SK-N-SH (cell line): ENCODE measurements at regions not wholly inside any gene's neighbourhood (a gene's known extent, or its start where the extent isn't known, plus 50 kb on each side); places are given as distances from the start of the nearest gene placed in this dataset.

Experiments used
- CTCF ChIA-PET: fragments of 300-600, 350-600 bp; formaldehyde crosslinking; extraction: SDS; loops from one replicate; lab custom pipeline; 2021; lab: Yijun Ruan, JAX
- POLR2A ChIA-PET: fragments of 350-600 bp; sonication (Branson Sonifier 250); formaldehyde crosslinking; extraction: SDS; loops from one replicate; lab custom pipeline; 2020; ENCODE audit warnings: antibody characterized with exemption, inconsistent platforms; lab: Yijun Ruan, JAX
- DNase-seq: peaks from one replicate; pipeline ENCODE4 v3.0.0; 2012
- H2AFZ ChIP-seq: fragments of 200-600 bp; sonication (generic); 2 replicates; pipeline ENCODE4 v1.8.1; 2016; ENCODE audit warnings: antibody characterized with exemption, mild to moderate bottlenecking, low read depth
- H3F3A ChIP-seq: fragments of 200-600 bp; sonication (generic); replicated peaks from 2 replicates; pipeline ENCODE3; 2016; ENCODE audit warnings: antibody characterized with exemption, mild to moderate bottlenecking; ENCODE audit not compliant: insufficient read depth
- H3K27ac ChIP-seq, 2 experiments: fragments of 200-500 bp in 1 of 2; fragments of 200-600 bp in 1 of 2; sonication (Bioruptor generic) in 1 of 2; sonication (generic), shearing (Covaris generic) in 1 of 2; 2 replicates each; pipeline versions ENCODE4 v1.5.1 to v1.6.1; 2014 to 2016; ENCODE audit warnings: low read depth in 2 of 2, inconsistent platforms in 1 of 2, low read length in 1 of 2, mild to moderate bottlenecking in 1 of 2, mixed read lengths in 1 of 2
- H3K27me3 ChIP-seq: fragments of 200-600 bp; sonication (generic), shearing (Covaris generic); 2 replicates; pipeline ENCODE4 v1.6.1; 2016; ENCODE audit warnings: mixed run types; ENCODE audit not compliant: insufficient read depth
- H3K36me3 ChIP-seq, 2 experiments: fragments of 200-500 bp in 1 of 2; fragments of 200-600 bp in 1 of 2; sonication (Bioruptor generic) in 1 of 2; sonication (generic) in 1 of 2; replicated peaks in 1 of 2; 2 replicates each; pipeline versions ENCODE3 to v1.5.1; 2014 to 2016; ENCODE audit warnings: low read length in 1 of 2, mild to moderate bottlenecking in 1 of 2; ENCODE audit not compliant: insufficient read depth in 2 of 2, control insufficient read depth in 1 of 2
- H3K4me1 ChIP-seq, 2 experiments: fragments of 200-500 bp in 1 of 2; fragments of 200-600 bp in 1 of 2; sonication (Bioruptor generic) in 1 of 2; sonication (generic), shearing (Covaris generic) in 1 of 2; 2 replicates each; pipeline versions ENCODE4 v1.5.1 to v1.6.1; 2014 to 2016; ENCODE audit warnings: low read depth in 1 of 2, low read length in 1 of 2, mixed run types in 1 of 2; ENCODE audit not compliant: insufficient read depth in 2 of 2, control insufficient read depth in 1 of 2
- H3K4me2 ChIP-seq: fragments of 200-600 bp; sonication (generic), shearing (Covaris generic); 2 replicates; pipeline ENCODE4 v1.6.1; 2017; ENCODE audit warnings: mixed run types
- H3K4me3 ChIP-seq, 2 experiments: fragments of 200-500 bp in 1 of 2; fragments of 200-600 bp in 1 of 2; sonication (Bioruptor generic) in 1 of 2; sonication (generic), shearing (Covaris generic) in 1 of 2; 2 replicates each; pipeline versions ENCODE4 v1.5.1 to v1.8.1; 2014 to 2016; ENCODE audit warnings: low read depth in 2 of 2, inconsistent platforms in 1 of 2, low read length in 1 of 2, mild to moderate bottlenecking in 1 of 2, mixed read lengths in 1 of 2, moderate library complexity in 1 of 2
- H3K79me2 ChIP-seq: fragments of 200-600 bp; sonication (generic); 2 replicates; pipeline ENCODE4 v1.8.1; 2017; ENCODE audit warnings: mild to moderate bottlenecking; ENCODE audit not compliant: insufficient read depth
- H3K9ac ChIP-seq: fragments of 200-600 bp; sonication (generic); 2 replicates; pipeline ENCODE4 v1.6.1; 2017; ENCODE audit warnings: mixed run types
- H3K9me2 ChIP-seq: fragments of 200-600 bp; sonication (generic); 2 replicates; pipeline ENCODE4 v1.6.1; 2017; ENCODE audit warnings: mixed run types
- H3K9me3 ChIP-seq: fragments of 200-600 bp; sonication (generic); 2 replicates; pipeline ENCODE4 v1.6.1; 2017; ENCODE audit warnings: mixed run types, mild to moderate bottlenecking, moderate library complexity
- H4K20me1 ChIP-seq: fragments of 200-600 bp; sonication (generic); 2 replicates; pipeline ENCODE4 v1.6.1; 2017; ENCODE audit warnings: mild to moderate bottlenecking, mixed run types; ENCODE audit not compliant: insufficient read depth
- ELF1 ChIP-seq: IDR thresholded peaks from 2 replicates; pipeline ENCODE4 v1.4.0; 2012
- EZH2phosphoT487 ChIP-seq: fragments of 200-600 bp; sonication (generic); IDR thresholded peaks from 2 replicates; pipeline ENCODE4 v1.6.1; 2017; ENCODE audit warnings: low read depth, mixed run types, mild to moderate bottlenecking, antibody characterized with exemption, moderate library complexity, borderline replicate concordance
- FOSL2 ChIP-seq: IDR thresholded peaks from 2 replicates; pipeline ENCODE4 v1.4.0; 2012; ENCODE audit warnings: low read depth, mild to moderate bottlenecking, moderate library complexity, borderline replicate concordance
- FOXM1 ChIP-seq: IDR thresholded peaks from 2 replicates; pipeline ENCODE4 v1.4.0; 2012; ENCODE audit warnings: low read depth, mild to moderate bottlenecking
- NFIC ChIP-seq: IDR thresholded peaks from 2 replicates; pipeline ENCODE4 v1.4.0; 2012; ENCODE audit warnings: borderline replicate concordance
- RXRA ChIP-seq: IDR thresholded peaks from 2 replicates; pipeline ENCODE4 v1.4.0; 2012; ENCODE audit warnings: low read depth, mild to moderate bottlenecking, borderline replicate concordance
- WGBS: methylation state at CpG from one replicate; pipeline ENCODE4 v1.1.6; 2017; ENCODE audit warnings: low lambda C conversion rate; 5-methylcytosine and 5-hydroxymethylcytosine counted together
- TF ChIP-seq, protein P1 (sequence below): IDR thresholded peaks from 2 replicates; pipeline ENCODE4 v1.4.0; 2012; ENCODE audit warnings: low read depth, borderline replicate concordance
- TF ChIP-seq, protein P2 (sequence below): IDR thresholded peaks from 2 replicates; pipeline ENCODE4; 2012
- TF ChIP-seq, protein P3 (sequence below): fragments of 150-350 bp; IDR thresholded peaks from 2 replicates; pipeline ENCODE4 v1.6.1; 2016; ENCODE audit warnings: mild to moderate bottlenecking, low read depth, low read length
- TF ChIP-seq, protein P4 (sequence below): fragments of 150-350 bp; IDR thresholded peaks from 2 replicates; pipeline ENCODE4 v1.6.1; 2017; ENCODE audit warnings: antibody characterized with exemption, low read length, low read depth, borderline replicate concordance

DNA sequence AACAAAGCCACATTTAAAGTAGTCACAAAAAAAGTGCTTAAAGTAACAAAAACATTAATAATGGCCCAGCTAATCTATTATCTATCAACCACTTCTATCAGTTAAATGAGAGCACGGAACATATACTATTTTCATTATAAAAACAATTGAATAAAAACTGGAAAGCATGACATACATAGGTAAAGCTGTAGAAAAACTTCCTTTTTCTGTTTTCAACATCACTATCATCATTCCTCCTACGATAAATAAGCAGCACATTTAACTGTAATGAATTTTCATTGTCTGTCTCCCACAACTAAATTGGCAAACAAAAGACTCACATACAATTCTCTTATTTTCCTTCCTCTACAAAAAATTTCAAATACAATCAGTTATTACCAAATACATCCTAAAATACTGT, 96.4 kb upstream of the DPH5 start (continued):
- TF ChIP-seq FOXM1 (no peak), RXRA (no peak)
- TF ChIP-seq, protein P1, sequence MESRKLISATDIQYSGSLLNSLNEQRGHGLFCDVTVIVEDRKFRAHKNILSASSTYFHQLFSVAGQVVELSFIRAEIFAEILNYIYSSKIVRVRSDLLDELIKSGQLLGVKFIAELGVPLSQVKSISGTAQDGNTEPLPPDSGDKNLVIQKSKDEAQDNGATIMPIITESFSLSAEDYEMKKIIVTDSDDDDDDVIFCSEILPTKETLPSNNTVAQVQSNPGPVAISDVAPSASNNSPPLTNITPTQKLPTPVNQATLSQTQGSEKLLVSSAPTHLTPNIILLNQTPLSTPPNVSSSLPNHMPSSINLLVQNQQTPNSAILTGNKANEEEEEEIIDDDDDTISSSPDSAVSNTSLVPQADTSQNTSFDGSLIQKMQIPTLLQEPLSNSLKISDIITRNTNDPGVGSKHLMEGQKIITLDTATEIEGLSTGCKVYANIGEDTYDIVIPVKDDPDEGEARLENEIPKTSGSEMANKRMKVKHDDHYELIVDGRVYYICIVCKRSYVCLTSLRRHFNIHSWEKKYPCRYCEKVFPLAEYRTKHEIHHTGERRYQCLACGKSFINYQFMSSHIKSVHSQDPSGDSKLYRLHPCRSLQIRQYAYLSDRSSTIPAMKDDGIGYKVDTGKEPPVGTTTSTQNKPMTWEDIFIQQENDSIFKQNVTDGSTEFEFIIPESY: no peak
- TF ChIP-seq, protein P2, sequence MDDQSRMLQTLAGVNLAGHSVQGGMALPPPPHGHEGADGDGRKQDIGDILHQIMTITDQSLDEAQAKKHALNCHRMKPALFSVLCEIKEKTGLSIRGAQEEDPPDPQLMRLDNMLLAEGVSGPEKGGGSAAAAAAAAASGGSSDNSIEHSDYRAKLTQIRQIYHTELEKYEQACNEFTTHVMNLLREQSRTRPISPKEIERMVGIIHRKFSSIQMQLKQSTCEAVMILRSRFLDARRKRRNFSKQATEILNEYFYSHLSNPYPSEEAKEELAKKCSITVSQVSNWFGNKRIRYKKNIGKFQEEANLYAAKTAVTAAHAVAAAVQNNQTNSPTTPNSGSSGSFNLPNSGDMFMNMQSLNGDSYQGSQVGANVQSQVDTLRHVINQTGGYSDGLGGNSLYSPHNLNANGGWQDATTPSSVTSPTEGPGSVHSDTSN: no peak

DNA sequence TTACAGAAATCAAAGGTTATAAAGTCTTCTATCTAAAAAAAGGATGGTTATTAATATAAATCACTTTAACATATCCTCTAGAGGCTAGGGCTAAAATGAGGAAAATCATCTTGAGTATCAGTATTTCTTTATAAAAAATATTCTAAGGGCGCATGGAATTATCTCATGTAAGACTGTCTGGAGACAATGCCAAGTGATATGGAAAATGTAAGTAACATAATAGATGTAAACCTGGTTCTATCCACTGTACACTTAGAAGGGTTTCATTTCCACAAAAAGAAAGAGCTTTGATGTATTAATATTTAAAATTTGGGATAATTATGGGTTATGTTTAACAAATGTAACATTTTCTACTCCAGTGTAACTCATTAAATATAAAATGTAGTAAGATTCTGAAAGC, 95.9 kb upstream of the DPH5 start:
- Histone ChIP-seq H3F3A (no peaks in the 10 kb centered on the region), H2AFZ (no peak overlapping the region), H3K4me2 (no peak overlapping the region), H3K36me3 (no peaks in the 10 kb centered on the region), H3K4me1 (no peaks in the 10 kb centered on the region; a peak in 1 of 4 replicates), H3K9me3 (no peaks in the 10 kb centered on the region), H3K27ac (no peak overlapping the region), H3K27me3 (no peaks in the 10 kb centered on the region), H3K9me2 (no peaks in the 10 kb centered on the region), H3K79me2 (no peaks in the 10 kb centered on the region), H3K4me3 (no peak overlapping the region), H4K20me1 (no peaks in the 10 kb centered on the region), H3K9ac (no peak overlapping the region)
- WGBS: 72% methylated on average over 1 of the region's 1 CpG
- no peak for DNase-seq
- CTCF ChIA-PET: interaction anchor here (1.0 to 1.4 kb wide), 3 partner anchors 117 to 236 kb away, joined by 3 to 4 read pairs (median 3); no protein-coding TSS in a partner anchor
- POLR2A ChIA-PET: no interaction called here
- TF ChIP-seq, protein P3, sequence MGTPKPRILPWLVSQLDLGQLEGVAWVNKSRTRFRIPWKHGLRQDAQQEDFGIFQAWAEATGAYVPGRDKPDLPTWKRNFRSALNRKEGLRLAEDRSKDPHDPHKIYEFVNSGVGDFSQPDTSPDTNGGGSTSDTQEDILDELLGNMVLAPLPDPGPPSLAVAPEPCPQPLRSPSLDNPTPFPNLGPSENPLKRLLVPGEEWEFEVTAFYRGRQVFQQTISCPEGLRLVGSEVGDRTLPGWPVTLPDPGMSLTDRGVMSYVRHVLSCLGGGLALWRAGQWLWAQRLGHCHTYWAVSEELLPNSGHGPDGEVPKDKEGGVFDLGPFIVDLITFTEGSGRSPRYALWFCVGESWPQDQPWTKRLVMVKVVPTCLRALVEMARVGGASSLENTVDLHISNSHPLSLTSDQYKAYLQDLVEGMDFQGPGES: no peak
- no peak for TF ChIP-seq ELF1
- no peak for TF ChIP-seq RXRA
- TF ChIP-seq NFIC: no peak

DNA sequence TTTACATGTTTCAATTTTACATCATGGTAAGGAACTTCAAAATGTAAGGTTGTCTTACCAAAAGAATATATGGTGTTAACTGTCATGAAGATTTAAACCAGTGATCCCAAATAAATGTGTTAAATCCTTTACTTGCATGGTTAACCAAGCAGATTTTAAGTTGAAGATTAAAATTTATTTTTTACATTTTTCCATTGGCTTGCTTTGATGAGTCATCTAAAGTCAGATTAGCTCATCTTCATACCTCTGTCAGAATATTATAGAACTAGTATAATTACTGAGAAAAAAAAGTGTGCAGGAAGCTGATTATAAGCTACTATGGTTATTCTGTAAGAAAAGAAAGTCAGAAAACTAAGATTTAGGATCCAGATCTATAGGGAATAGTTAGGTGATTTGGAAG, 95.3 kb upstream of the DPH5 start:
- CTCF ChIA-PET: no interaction called here
- H3K4me3 ChIP-seq: no peak overlapping the region
- DNase-seq: no peak
- H4K20me1 ChIP-seq: no peaks in the 10 kb centered on the region
- H3K4me1 ChIP-seq: no peaks in the 10 kb centered on the region; a peak in 1 of 4 replicates
- POLR2A ChIA-PET: no interaction called here
- no peaks in the 10 kb centered on the region for H3K9me2 ChIP-seq
- no peaks in the 10 kb centered on the region for H3K36me3 ChIP-seq
- no peak overlapping the region for H3K4me2 ChIP-seq
- TF ChIP-seq EZH2phosphoT487: no peak
- TF ChIP-seq FOSL2: peak; percentile 24; the same call in 1 of the 2 replicates
- TF ChIP-seq, protein P4, sequence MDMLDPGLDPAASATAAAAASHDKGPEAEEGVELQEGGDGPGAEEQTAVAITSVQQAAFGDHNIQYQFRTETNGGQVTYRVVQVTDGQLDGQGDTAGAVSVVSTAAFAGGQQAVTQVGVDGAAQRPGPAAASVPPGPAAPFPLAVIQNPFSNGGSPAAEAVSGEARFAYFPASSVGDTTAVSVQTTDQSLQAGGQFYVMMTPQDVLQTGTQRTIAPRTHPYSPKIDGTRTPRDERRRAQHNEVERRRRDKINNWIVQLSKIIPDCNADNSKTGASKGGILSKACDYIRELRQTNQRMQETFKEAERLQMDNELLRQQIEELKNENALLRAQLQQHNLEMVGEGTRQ: no peak
- H3K79me2 ChIP-seq: no peaks in the 10 kb centered on the region
- no peak overlapping the region for H3K27ac ChIP-seq
- H3K27me3 ChIP-seq: no peaks in the 10 kb centered on the region
- H3F3A ChIP-seq: no peaks in the 10 kb centered on the region
- H3K9ac ChIP-seq: no peak overlapping the region
- no peaks in the 10 kb centered on the region for H3K9me3 ChIP-seq
- H2AFZ ChIP-seq: no peak overlapping the region
